ENCODE measurements at regions not wholly inside any gene's neighbourhood (a gene's known extent, or its start where the extent isn't known, plus 50 kb on each side); places are given as distances from the start of the nearest gene placed in this dataset.

GRCh38 chrX:139290310-139290709, 240.2 kb upstream of the F9 start:
- H3K4me3 ChIP-seq (ENCODE audit: control insufficient read depth, low read depth, low read length), result no peak overlapping the region
- no peak for TF ChIP-seq CTCF (conservative IDR thresholded peaks at IDR 0.05; ENCODE audit: control insufficient read depth, insufficient read depth, low read depth, low read length)
- peak; percentile 25 for DNase-seq (ENCODE audit: low read depth)

GRCh38 chrX:139287155-139287924, 243.2 kb upstream of the F9 start:
- no peak overlapping the region for H3K4me3 ChIP-seq (ENCODE audit: control insufficient read depth, low read depth, low read length)
- no peak for DNase-seq (ENCODE audit: low read depth)
- TF ChIP-seq CTCF (conservative IDR thresholded peaks at IDR 0.05; ENCODE audit: control insufficient read depth, insufficient read depth, low read depth, low read length), result no peak

- no peak for TF ChIP-seq CTCF (conservative IDR thresholded peaks at IDR 0.05; ENCODE audit: control insufficient read depth, insufficient read depth, low read depth, low read length)
- no peak overlapping the region for H3K4me3 ChIP-seq (ENCODE audit: control insufficient read depth, low read depth, low read length)
- DNase-seq (ENCODE audit: low read depth), result no peak
These were observed 244.2 kb upstream of the F9 start for GRCh38 chrX:139286342-139286741.

GRCh38 chrX:139267851-139268250, 262.7 kb upstream of the F9 start:
- H3K4me3 ChIP-seq (ENCODE audit: control insufficient read depth, low read depth, low read length), result no peak overlapping the region
- no peak for TF ChIP-seq CTCF (conservative IDR thresholded peaks at IDR 0.05; ENCODE audit: control insufficient read depth, insufficient read depth, low read depth, low read length)
- no peak for DNase-seq (ENCODE audit: low read depth)

GRCh38 chrX:139246295-139246694, 284.2 kb upstream of the F9 start:
- TF ChIP-seq CTCF (conservative IDR thresholded peaks at IDR 0.05; ENCODE audit: control insufficient read depth, insufficient read depth, low read depth, low read length), result no peak
- no peak overlapping the region for H3K4me3 ChIP-seq (ENCODE audit: control insufficient read depth, low read depth, low read length)
- DNase-seq (ENCODE audit: low read depth), result no peak

- H3K4me3 ChIP-seq (ENCODE audit: control insufficient read depth, low read depth, low read length), result no peak overlapping the region
- no peak for TF ChIP-seq CTCF (conservative IDR thresholded peaks at IDR 0.05; ENCODE audit: control insufficient read depth, insufficient read depth, low read depth, low read length)
- DNase-seq (ENCODE audit: low read depth), result no peak
These were observed 293.4 kb upstream of the F9 start for GRCh38 chrX:139237141-139237540.

Measured in fibroblast of mammary gland (primary cell).